NCI-H1436 (cell line): ENCODE measurements at regions not wholly inside any gene's neighbourhood (a gene's known extent, or its start where the extent isn't known, plus 50 kb on each side); places are given as distances from the start of the nearest gene placed in this dataset.
"Not testable (repeated sequence)": the region's sequence is repeated elsewhere in the genome, so short reads cannot be mapped to it uniquely, and the experiment has no call there.

ENCODE experiments used
- DNase-seq: peaks from one replicate; lab custom pipeline; 2025; lab: John Stamatoyannopoulos, UW

DNA sequence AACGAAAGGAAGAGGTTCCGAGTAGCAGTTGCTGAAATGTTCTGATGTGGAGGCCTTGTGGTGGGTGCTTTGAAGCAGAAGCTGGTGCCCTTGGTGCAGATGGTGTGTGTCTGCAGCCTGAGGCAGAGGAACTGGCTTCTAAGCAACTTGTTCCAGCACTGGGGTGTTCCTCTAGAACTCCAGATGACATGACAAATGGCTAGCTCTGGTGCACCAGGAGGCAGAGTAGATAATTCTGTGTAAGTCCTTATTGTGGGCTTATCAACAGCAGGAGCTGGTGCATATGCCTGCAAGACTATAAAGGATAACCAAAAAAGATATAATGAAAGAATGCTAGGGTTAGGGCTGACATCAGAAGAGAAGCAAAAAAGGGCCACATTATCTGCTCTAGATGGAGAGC is 76.5 kb downstream of the ARL5B start:
- no peak for DNase-seq

DNA sequence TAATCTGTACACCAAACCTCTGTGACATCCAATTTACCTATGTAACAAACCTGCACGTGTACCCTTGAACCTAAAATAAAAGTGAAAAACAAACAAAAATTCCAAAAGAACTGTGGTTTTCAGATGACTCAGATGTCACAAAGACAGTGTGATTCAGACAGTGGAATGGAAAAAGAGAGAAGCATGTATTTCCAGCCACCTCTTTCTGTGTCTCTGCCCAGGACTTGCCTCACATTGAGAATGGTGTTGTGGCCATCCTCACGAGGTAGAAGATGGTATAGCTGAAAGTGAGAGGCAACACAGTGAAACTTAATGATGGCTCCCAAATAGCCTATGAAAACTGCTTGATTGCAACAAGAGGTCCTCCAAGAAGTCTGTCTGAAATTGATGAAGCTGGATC is 78.0 kb downstream of the ARL5B start:
- no peak for DNase-seq

DNA sequence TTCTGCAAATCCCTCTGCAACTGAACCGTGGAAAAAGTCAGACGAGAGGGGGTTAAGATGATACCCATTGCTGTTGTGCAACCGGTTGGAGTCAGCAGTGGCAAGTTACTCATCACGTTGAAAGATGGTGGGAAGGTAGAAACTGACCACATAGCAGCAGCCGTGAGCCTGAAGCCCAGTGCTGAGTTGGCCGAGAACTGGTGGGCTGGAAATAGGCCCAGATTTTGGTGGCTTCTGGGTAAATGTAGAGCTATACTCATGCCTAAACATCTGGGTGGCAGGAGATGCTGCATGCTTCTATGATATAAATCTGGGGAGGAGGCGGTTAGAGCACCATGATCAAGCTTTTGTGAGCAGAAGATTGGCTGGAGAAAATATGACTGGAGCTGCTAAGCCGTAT is 78.6 kb downstream of the ARL5B start:
- no peak for DNase-seq

DNA sequence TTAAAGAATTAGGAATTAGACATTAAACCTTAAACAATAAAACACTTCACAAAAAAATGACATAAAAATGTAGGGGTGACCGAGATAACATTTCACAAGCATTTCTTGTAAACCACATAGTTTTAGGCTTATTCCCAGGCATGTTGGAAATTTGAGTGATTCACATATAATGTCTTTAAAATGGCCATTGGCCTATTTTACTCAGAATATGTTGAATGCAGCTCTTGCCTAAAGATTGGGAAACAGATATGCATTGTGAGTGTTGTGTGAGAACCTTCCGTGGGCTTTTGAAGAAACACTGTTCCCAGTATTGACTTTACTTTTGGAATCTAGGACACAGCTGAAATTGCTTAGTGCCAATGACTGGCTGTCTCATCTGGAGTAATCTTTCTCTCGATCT is 79.6 kb downstream of the ARL5B start:
- no peak for DNase-seq

DNA sequence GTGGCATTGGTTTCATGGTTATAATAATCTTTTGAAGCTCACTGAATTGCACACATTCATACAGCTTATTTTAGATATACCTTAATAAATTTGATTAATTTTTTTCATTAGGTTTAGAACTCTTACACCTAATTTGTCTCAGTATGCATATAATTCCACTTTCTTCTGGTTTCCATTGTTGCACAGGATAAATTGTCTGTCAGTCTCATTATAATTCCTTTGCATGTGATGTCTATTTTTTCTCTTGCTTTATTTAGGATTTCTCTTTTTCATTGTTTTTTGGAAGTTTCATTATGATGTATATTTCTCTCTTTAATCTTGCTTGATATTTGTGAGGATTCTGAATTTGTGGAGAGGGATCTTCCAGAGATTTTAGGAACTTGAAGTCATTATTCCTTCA is 84.7 kb downstream of the ARL5B start:
- no peak for DNase-seq

DNA sequence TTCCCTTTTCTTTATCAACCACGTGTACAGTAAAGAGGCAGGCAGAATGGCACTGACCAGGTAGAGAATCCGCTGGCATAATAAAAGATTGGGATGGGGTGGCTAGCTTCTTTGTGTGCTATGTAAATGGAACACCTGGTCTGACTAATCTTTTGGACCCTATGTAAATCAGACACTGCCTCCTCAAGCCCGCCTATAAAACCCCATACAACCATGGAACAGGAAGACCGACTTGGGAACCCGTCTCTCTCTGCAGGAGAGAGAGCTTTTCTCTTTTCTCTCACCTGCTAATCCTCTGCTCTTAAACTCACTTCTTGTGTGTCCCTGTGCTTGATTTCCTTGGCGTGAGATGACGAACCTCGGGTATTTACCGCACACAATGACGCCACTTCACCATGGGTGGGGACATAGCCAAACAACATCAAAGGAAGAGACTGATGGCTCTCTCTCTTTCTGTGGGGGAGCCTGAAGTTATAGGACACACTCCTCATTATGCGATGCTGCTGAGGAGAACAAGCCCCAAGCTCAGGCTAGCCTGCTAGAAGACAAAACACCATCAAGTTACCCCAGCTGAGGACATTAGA is 94.2 kb downstream of the ARL5B start:
- no peak for DNase-seq

DNA sequence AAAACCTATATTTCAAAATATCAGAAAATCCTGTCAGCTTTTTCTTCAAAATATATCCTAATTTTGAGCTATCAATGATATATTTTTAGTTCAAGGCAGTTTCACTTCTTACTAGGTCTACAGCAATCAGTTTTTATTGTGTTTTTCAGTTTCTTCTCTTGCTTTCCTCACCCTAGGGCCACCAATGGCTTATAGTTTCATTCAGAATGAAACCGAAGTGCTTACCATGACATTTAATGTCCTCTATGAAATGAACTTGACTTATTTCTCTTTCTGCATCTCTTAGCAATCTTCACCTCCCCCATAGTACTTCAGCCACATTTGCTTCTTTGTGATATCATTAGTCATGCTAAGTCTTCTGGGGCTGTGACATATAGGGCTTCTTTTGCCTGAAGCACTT is 100.3 kb downstream of the ARL5B start:
- no peak for DNase-seq

DNA sequence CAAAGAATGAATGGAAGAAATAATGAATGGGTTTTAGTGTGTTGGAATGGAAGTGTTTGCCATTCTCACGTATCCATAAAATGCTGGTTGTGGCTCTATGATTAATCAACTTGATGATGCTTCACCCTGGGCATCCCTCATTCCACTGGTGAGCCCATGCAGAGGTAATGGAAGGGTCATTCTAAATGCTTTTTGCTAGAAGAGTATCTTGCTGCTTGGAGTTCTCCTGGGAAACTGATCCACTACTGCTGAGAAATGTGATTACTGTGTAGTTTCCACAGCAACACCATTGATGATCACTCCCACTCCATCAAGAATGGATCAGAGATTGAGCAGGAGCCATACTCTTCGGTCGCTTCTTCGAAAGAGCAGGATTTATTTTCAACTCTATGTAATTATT is 101.6 kb downstream of the ARL5B start:
- DNase-seq = no peak

DNA sequence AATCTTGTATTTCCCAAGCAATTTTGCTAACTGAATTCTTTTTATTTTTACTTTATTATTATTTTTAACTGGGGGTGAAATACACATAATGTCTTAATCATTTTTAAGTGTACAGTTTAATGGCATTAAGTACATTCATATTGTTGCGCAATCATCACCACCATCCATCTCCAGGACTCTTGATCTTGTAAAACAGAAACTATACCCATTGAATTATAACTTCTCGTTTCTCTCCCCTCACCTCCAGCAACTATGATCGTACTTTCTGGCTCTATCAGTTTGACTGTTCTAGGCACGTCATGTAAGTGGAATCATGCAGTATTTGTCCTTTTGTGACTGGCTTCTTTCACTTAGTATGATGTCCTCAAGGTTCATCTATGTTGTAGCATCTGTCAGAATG is 108.8 kb downstream of the ARL5B start:
- no peak for DNase-seq

DNA sequence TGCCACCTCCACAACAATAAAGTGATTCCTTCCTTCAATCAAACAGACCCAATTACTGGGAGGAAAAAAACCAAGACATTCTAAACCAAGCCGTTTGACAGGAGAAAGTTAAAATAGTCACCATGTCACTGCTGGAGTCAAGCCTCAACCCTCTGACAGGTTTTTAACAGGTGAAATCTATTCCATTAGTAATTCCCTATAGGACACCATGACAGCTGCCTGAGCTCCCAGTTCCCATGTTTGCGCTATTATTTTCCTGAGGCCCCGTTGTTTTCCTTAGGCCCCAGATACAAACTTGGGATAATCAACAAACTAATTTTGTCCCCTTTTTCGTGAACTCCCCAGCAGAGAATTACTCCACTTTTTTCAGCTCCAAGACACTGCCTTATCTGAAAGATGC is 113.9 kb downstream of the ARL5B start:
- no peak for DNase-seq

DNA sequence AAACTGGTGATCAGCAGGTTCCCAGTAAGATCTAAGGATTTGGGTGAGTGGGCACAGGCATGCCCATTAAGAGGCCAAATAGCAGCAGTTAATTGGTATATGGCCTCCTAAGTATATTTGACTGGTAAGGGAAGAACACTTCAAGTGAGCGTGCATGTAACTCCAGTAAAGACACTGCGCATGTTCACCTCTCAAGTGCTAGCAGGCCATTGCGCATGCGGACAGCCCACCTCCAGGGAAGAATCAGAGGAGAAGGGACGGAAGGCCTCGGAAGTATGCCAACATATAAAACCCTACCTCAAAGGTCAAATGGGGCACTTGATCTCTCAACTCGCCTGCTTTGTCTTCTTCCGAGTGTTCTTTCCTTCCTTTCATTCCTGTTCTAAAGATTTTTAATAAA is 118.0 kb downstream of the ARL5B start:
- no peak for DNase-seq

DNA sequence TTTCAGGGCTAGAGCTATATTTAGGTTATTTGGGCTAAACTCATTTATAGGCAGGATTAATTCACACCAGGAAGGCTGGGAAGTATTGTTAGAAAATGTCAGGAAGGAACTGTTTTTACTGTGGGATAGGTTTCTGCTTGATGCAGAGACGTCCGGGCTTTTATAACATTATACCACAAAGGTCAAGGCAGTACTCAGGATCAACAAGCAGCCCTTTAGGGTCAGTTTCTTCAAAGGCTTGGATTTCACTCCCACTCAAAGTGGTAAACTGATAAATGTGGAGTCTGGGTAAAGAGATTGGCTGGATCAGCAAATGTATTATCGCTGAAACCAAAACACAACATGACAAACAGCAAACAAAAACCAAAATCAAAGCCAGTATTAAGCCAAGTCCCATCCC is 127.2 kb downstream of the ARL5B start:
- DNase-seq = no peak

DNA sequence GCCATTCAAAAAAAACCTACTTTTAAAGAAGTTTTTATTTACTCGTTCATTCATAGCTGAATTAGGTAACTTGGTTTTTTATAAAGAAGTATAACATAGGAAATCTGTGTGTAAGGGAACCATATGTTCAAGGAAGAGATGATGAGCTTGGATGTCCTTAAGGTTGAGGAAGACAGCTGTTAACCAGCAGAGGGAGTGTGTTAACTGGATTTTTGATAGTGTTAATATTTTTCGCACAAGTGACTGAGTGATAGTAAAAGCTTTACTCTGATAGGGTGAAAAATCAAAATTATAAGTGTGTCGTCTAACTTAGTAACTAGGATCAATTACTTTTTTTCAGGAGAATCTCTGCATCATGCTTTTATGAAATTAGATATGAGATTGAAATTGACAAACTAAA is 134.7 kb downstream of the ARL5B start:
- DNase-seq = no peak

DNA sequence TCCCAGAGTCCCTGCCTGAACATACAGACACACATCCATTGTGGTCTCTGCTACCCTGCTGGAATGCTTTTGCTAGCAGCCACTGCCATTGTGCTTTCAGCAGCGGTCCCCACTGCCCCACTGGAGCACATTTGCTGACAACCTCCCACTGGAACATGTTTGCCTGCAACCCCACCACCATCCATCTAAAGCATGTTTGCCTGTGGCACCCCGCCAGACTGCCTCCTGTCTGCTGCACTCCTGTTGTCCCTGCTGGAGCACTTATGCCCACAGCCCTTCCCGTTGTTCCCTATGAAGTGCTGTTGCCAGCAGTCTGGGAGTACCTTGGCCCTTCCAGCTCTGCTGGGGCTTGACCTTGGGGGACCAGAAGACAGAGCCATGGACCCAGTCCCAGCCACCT is 136.3 kb downstream of the ARL5B start:
- DNase-seq = no peak

DNA sequence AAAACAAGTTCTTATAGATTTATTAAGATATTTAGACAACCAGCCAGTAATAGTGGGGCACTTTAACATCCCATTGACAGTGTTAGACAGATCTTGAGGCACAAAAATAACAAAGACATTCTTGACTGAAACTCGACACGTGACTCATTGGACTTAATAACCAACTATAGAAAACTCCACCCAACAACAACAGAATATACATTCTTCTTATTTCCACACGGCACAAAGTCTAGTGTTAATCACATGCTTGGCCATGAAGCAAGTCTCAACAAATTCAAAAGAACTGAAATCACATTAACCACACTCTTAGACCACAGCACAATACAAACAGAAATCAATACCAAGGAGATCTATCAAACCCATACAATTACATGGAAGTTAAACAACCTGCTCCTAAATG is 138.1 kb downstream of the ARL5B start:
- DNase-seq = no peak

DNA sequence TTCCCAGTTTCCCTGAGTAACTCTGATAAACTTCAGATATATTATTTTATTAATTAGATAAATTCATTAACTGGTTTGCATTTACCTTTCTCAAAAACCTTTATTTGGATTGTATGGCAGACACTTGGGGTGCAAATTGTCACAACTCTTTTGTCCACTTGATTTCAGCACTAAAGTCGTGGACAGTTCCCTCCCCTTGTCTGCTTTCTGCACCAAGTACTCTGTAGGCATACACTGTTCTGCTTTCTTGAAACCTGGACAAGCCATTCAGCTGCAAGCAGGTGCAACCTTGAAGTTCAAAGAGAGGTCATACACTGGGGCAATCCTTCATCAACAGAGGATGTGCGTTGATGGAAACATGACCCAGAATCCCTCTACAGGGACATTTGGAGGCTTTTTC is 162.9 kb downstream of the ARL5B start:
- DNase-seq = no peak

DNA sequence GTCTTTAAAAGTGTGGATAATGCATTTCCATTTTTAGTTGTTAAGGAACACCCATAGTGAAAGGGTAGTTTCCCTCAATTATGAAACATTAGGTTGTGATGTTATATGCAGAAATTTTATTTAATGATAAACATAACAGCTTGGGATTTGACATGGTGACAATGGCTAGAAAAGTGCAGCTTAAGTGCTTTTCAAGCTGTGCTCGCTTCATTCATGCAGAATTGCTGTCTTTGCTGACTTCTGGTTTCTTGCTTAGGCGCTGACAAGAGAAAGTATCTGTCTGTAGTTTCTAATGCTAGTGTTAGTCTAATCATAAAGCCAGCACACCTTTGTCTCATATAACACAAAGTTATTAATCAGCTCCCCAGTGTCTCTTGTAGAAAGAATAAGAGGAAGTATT is 170.0 kb downstream of the ARL5B start:
- DNase-seq = peak; percentile 44

DNA sequence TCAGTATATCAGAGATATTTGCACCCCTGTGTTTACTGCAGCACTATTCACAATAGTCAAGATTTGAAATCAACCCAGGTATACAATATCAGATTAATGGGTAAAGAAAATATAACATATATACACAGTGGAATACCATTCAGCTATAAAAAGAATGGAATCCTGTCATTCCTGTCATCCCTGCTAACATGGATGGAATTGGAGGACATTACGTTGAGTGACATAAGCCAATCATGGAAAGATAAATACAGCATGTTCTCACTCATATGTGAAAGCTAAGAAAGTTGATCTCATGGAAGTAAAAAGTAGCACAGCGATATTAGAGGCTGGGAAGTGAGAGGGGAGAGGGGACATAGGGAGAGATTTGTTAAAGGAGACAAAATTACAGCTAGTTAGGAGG is 171.0 kb downstream of the ARL5B start:
- no peak for DNase-seq

DNA sequence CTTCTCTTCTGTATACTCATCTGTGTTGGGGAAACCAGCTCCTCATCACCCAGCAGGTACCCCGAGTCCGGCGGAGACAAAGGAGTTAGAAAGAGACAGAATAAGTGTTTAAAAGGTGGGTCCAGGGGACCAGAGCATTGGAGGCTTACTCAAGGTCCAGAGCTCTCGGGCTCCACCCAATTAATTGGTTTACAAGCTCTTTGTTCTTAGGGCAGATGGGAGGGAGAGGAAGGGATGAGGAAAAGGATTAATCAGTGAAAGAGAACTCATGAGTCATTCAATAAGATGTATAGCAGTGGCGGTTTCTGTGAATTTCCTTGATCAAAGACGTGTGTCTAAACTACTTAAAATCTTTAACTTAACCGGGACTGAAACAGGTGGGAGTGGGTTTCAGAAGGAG is 192.0 kb upstream of the MALRD1 start:
- not testable (repeated sequence) for DNase-seq

DNA sequence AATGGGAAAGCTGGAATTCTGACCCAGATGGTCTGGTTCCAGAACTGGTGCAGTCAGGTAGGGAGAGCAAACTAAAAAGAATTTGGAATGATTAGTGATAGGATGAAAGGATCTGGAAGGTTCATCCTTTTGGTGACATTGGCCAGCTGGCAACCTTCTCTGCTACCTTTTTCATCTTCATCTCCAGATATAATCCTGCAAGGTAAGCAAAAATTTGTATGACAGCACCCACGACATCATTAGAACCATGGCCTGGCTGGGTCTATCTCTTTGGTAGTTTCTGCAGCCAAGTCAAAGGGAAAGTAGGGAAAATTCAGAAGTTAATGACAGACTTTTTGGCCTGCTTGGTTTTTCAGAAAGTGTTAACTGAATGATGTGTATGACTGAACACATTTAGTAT is 188.9 kb upstream of the MALRD1 start:
- DNase-seq = no peak

DNA sequence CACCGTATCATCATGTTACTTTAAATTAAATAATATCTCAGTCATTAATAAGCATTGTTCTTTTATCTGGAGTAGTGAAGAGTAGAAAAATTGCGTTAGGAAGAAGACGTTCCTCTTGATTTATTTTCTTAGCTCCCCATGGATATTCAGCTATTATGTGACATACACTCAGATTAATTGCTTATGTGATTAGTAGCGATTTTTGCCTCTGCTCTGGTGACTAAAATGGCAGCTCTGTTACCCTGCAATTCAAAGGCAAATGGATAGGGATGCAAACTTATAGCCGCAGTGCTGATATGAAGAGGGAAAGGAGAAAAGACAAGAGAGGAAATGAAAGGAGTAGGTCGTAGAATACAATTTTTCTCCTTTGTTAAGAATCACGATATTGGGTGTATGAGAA is 188.4 kb upstream of the MALRD1 start:
- DNase-seq = no peak

DNA sequence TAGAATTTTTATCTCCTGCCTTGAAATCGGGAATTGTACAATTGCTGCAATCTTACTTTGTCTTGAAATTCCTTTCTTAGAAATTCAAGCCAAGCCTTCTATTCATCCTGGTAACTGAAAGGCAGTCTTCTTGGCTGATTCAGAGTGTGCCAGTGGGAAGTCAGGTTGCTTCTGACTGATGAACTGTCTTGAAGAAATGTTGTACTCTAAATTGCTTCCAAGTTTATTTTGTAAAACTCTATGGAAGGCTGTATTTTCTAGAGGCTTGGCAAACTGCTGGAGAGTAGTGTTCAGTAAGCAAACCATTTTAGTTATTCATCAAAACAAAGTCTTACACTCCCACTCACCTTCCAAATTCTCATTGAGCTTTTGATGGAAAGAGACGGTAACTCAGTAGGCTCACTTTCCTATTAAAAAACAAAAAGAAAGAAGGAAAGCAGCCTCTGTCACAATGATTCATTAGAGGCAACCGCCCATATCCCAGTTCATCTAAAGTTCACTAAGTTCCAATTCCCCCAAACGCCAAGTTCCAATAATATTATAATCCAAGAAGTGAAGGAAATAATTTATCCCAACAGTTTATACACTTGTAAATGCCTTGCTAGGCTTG is 187.9 kb upstream of the MALRD1 start:
- DNase-seq = no peak

DNA sequence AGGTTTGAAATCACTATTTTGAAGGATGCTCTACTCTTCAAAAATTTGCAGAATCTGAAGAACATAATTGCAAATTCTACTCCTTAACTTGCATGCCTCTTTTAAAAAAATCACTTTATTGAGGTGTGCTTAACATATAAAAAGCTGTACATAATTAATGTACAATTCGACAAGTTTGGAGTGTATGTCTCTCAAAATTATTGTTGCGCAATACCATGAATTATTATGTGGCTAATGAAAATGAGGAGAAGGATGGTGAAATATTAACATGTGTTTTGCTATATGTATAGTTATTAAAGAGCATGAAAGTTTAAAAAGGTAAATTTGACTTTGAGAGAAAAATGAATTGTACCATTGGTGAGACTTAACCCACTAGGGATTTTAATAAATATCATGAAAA is 187.2 kb upstream of the MALRD1 start:
- DNase-seq = no peak

DNA sequence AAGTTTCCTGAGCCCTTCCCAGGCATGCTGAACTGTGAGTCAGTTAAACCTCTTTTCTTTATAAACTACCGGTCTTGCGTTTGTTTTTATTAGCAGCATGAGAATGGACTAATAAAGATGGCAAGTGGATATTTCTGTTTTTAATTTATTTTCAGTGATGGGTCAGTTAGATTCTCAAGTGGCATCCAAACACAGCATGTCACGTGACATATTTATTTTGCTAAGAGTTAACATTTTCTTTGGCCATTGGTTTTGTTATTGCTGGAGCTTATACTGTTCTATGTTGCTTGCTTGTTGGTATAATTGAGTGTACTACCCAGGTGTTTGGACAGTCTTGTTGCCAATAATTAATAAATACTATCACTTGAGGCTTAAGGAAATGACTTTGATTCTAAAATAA is 181.7 kb upstream of the MALRD1 start:
- DNase-seq = no peak

DNA sequence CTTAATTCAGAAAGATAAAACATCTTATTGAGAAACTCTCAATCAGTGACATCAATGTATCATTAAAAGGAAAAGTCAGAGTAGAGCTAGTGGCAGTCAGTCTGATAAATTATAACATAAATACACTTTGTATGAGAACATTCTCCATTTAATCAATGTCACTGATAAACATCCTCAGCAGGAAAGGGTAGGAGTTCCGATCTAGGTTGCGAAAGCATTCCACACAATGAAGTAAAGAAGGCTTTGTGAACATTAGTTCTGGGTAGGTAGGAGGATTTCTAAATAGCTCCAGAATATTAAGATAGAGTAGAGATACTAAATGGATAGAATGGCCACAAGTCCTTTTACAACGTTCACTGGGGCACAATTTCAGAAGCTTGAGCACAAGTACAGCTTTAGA is 179.7 kb upstream of the MALRD1 start:
- no peak for DNase-seq
